ENCODE measurements at regions not wholly inside any gene's neighbourhood (a gene's known extent, or its start where the extent isn't known, plus 50 kb on each side); places are given as distances from the start of the nearest gene placed in this dataset.

DNA sequence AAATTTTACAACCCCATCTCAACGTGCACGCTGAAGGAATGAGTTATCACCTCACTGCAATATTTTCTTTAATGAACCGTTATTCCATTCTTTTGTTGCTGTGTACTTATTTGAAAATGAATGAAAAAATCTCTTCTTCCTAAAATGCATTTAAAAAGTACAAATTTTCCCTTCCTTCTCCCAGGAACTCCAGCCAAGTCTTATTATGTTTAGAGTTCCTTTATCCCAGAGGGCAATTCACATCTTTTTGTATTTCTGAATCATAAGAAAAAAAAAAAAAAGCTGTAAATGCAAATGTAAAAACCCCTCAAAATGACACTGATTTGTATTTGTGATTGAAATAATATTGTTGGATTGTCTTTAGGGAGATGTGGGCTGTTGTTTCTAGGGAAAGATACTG, 2194.3 kb upstream of the CELF4 start:
- no peak for DNase-seq (ENCODE audit: low read depth in 2 of 2)

DNA sequence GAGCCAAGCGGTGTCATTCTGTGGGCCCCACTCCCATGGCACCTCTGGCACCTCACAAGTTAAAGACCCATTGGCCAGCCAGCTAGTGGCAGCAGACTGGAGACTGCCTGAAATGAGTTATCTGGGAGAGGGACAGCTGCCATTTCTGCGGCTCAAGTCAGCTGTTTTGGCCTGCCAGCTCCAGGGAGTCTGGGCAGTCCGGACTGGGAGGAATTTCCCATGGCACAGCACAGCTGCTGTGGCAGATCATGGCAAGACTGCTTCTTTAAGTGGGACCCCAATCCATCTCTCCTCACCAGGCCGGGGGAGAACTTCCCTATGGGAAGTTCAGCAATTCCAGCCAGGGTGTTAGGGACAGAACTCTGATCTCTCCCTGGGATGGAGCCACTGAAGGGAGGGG, 2187.6 kb upstream of the CELF4 start:
- no peak for DNase-seq (ENCODE audit: low read depth in 2 of 2)

DNA sequence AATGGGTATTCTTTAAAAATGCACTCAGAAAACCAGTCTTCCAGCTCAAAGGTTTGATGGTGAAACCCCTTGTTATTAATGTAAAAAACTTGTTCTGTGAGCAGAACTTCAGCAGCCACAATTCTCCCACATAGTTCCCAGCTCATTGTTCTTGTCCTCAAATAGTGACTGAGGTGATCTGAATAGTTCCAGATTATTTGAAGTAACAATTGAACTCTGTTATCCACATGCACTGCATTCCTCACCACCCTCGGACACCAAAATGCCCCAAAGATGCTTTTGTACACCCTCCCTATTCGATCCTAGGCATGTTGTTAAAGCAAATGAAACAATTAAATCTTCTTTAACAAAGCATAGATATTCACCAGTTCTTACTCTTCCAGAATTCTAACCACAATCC, 2186.8 kb upstream of the CELF4 start:
- DNase-seq (ENCODE audit: low read depth in 2 of 2) = no peak

DNA sequence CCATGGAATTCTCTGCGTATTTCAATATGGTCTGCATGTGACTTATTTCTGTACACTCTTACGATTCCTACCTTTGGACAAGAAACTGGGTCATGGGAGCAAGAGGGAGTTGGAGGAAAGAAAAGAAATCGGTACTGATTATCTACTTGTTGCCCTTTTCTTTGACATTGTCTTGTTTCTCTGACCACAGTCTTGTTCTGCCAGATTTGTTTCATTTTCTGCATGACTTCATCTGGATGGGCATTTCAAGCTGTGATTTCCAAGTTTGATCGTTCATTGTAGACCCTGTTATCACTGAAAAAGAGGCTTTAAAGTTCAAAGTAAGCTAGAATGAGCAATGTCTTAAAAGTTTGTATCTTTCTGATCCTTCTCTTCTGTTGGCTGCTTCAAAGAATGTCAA, 2186.3 kb upstream of the CELF4 start:
- no peak for DNase-seq (ENCODE audit: low read depth in 2 of 2)

DNA sequence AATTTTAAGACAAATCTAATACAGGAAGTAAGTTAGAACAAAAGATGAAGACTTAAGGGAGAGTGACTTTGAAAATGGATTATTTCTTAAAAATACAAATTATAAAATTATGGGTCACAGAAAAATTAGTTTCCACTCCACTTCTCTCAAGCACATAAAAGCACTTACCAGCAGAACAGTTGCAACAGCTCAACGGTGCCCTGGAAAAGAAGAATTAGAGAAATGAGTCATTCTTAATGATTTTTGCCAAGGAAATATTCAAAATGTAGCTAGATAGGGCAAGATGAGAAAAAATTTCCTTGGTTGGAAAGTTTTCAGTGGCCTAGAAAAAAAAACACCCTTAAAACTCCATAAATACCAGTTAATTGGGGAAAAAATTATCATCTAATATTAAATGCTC, 2185.6 kb upstream of the CELF4 start:
- no peak for DNase-seq (ENCODE audit: low read depth in 2 of 2)

DNA sequence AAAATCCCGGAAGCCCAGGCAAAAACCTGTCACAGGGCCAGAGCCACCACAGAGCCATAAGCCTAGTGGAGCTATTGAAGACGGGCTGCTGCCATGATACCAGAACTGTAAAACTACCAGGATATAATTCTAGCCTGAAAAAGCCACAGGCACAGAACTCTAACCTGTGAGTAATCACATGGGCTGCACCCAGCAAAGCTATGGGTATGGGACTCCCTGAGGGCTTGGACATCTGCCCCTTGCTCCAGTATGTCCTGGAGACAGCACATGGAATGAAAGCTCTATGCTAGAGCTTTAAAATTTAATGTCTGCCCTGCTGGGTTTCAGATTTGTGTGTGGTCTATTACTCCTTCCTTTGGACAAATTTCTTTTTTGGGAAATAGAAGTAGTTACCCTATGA, 2183.6 kb upstream of the CELF4 start:
- DNase-seq (ENCODE audit: low read depth in 2 of 2) = no peak

DNA sequence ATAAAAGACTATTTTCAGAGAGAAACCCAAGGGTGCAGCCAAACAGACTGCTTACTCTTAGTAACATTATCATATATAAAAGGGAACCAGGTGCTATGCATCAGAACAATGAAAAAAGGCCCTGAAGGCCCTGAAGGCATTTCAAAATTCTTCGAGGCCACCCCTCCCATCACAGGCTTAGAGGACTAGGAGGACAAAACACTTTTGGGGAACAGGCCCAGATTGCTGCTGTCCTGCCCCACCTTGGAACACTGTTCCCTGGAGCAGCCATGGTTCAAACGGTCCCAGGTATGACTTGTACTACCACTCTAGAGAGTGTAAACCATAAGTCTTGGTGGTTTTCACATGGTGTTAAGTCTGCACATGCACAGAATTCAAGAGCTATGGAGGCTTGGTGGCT, 2183.1 kb upstream of the CELF4 start:
- no peak for DNase-seq (ENCODE audit: low read depth in 2 of 2)

DNA sequence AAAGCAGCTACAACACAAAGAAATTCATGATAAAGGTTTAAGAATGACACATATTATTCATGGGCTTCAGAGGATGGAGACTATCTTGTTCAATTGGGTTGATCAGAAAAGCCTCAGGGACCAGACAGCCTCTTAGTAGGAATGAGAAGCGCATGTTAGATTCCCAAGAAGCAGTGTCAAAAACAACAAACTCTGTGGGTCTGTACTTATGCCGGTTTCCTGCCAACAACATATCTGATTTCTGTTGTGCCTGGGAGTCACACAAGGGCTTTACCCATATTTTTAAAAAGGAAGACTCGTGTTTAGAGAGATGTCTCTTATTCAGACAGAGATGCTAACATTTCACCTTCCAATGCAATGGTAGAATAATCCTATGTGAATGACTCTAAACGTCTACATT, 2180.6 kb upstream of the CELF4 start:
- no peak for DNase-seq (ENCODE audit: low read depth in 2 of 2)

DNA sequence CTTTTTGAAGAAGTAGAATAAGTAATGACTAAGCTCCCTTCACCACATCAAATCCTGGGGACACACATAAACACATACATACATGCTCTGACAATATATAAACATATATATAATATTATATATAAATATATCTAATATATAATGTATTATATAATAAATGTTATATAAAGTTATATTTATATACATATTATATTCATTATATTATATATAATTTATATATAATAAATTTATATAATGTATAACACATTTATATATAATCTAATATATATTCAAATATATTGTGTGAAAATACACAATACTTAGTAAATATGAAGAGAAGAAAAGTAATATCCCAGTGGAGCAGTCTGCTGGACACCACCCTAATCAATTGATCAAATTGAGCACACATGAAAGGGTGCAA, 2177.9 kb upstream of the CELF4 start:
- no peak for DNase-seq (ENCODE audit: low read depth in 2 of 2)

DNA sequence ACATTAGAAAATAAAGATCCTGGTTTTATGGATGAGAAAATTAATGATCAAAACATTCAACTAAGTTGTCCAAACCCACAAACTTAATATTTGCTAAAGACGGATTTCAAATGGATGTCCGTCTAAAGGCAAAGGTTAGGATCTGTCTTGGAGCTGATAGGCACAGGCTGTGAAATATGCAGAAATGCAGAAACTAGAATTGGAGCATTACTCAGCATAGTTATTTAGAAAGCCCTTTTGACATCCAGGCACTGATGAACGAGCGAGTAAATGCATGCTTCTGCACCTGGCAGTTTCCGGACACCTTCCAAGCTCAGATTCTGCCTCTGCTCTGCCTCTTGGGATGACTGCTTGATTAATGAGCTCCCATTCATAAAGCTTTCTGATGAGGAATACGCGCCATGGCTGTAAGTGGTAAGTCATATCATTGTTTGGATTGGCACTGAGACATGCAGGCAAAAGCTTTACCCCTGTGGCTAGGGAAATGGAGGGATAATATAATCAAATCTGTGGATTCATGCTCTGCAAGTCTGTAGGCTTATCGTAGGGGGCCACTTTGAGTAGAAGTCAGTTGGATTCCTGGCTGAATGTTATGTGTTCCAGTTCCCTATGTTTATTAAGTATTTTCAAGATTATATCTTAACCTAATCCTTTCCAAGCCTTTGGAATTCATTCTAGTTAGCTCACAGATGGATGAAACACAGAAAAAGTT, 2176.3 kb upstream of the CELF4 start:
- no peak for DNase-seq (ENCODE audit: low read depth in 2 of 2)

DNA sequence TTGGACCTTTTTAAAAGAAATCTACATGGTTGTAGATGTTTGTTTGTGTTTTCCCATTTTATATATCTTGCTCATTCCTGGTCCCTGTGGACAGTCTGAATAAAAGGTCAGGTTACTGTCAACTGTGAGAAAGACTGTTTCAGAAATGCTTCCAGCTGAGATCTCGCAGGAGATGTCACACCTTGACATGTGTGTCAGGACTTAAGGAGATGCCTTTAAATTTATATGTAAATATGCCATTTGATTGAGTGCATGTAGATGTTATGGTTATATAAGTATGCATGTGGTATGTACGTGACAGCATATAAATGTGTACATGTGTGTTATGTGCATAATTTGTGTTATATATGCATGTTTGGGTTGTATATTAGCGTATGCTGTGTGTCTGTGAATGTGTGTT, 2172.3 kb upstream of the CELF4 start:
- DNase-seq (ENCODE audit: low read depth in 2 of 2) = no peak

DNA sequence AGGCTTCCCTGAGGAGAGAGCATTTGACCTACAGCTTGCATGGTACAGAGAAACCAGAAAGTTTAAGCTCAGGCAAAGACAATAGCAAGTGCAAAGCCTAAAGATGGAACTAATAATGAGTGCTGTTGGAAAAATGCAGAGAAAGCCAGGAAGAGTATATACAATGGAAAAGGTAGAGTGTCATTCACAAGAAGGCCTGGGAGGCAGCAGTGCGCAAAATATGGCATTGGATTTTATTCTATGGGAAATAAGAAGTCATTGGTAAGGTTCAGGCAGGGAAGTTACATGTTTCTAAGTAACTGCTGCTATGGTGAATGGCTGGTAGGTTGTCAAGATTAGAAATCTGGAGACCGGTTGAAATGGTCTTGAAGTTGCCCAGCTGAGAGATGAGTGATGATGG, 2167.3 kb upstream of the CELF4 start:
- DNase-seq (ENCODE audit: low read depth in 2 of 2) = no peak

DNA sequence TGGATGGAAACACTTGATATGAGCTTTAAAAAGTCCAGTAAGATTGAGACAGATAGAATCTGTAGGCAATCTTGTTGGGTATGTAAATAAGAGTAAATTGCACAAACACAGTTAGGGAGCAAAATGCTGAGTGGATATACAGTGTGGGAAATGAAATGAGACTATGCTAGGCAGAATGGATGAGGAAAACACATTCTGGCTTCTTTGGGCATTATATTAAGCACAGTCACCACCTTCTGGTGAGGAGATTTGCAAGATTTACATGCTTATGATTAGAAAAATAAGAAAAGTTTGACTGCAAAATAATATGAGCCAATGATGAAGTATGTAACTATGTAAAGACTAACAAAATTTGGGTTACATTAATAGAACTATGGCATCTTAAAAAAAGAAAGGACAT, 2165.0 kb upstream of the CELF4 start:
- no peak for DNase-seq (ENCODE audit: low read depth in 2 of 2)

DNA sequence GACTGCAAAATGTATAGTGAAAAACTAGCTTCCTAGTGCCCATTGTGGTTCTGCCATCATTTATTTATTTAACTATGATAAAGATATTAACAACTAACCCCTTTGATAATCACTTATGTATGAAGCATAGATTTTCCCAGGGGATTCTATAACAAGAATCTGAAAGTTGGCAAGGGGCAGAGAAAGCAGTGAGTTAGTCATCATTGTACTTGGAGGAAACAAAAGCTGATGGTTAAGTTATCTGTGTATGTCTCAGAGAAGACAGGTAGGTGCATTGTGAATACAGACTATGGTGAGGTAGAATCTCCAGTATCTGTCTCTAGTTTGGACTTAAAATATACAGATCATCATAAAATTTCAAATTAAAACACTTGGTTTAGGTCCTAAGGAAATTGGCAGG, 2159.1 kb upstream of the CELF4 start:
- no peak for DNase-seq (ENCODE audit: low read depth in 2 of 2)

DNA sequence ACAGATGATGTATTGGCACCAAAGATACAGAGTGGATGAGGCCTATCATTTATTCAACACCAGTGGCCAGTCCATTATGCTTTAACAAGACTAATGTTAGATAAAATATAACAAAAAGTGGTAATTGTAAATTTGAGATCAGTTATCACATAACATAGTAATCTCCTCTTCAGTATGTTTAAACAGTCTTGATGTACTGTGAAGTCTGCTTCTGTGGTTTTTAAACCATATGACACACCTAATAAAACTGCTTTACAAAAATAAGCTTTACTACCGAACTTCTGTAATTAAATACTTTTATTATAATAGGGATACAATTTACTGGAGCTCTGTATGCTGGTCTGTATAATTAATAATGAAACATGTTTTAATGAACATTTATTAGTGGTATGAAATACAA, 2156.1 kb upstream of the CELF4 start:
- no peak for DNase-seq (ENCODE audit: low read depth in 2 of 2)

DNA sequence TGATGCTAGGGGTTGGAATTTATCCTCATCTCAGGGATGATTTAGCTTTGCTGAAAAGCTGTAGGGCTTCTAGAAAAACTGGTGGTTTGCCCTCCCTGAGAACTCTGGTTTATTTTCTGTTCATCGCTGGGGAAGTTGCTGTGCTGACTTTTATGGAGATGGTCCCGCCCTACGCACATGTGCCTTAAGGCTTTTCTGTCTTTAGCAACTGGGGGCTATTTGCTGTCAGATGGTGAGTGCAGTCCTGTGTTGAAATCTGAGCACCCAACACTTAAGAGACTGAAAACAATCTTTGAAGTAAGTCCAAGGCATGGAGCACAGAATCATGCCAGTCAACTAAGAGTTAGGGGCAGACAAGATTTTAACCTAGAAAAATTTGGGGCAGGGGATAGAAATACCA, 2148.4 kb upstream of the CELF4 start:
- no peak for DNase-seq (ENCODE audit: low read depth in 2 of 2)

DNA sequence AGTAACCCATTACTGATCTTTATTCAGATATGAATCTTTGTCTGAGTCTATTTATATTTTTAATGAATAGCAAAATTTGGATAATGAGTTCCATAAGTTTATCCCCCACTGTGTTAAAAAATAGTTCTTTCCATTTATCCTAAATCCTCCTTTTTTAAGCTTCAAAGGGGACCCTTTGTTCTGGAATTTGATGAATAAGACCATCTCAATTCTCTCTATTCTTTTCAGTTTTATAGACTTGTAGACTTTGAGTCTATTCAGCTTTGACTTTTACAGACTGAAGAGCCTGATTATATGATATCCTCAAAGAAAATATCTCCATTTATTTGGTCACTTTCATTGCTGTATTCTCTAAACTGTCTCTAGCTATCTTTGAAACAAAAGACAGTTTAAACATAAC, 2146.1 kb upstream of the CELF4 start:
- DNase-seq (ENCODE audit: low read depth in 2 of 2) = no peak

DNA sequence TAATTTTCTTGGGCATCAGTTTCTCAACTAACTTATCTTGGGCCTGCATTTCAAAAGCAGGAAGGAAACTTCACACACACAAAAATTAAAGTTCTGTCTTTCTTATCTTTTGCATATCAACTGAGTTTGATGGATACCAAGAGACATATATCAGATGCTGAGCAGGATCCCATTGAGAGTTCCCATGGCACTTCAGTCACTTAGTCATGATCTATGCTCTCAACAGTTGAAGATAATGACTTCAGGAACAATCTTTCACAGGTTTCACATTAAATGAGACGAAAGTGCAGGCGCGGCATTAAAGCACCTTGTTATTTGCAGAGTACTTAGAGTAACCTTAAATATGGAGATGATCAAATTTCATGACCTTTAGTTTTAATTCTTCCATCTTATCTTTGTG, 2139.8 kb upstream of the CELF4 start:
- DNase-seq (ENCODE audit: low read depth in 2 of 2) = no peak

DNA sequence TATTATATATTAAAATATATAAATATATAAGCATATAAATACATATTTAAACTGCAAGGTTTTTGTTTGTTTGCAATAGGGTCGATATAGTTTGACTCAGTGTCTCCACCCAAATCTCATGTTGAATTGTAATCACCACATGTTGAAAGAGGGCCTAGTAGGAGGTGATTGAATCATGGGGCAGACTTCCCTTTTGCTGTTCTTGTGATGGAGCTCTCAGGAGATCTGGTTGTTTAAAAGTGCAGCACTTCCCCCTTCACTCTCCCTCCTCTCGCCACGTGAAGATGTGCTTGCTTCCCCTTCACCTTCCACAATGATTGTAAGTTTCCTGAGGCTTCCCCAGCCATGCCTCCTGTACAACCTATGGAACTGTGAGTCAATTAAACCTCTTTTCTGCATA, 2137.3 kb upstream of the CELF4 start:
- no peak for DNase-seq (ENCODE audit: low read depth in 2 of 2)

DNA sequence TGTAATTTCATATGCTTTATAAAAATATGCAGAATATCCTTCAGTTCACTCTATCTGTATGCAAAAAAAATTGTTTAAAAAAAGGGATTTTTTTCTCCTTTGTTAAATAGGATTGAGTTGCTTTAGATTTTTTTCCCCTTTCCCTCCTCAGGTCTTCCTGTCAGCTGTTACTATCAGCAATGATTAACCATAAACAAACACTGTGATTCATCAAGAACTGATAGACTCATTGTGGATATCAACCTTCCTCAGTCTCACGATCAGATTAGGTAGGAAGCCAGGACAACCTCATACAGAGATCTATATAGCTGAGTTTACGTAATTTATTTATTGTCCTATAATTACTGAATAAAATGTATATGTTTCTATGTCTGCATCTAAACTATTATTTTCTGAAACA, 2136.2 kb upstream of the CELF4 start:
- DNase-seq (ENCODE audit: low read depth in 2 of 2) = no peak

DNA sequence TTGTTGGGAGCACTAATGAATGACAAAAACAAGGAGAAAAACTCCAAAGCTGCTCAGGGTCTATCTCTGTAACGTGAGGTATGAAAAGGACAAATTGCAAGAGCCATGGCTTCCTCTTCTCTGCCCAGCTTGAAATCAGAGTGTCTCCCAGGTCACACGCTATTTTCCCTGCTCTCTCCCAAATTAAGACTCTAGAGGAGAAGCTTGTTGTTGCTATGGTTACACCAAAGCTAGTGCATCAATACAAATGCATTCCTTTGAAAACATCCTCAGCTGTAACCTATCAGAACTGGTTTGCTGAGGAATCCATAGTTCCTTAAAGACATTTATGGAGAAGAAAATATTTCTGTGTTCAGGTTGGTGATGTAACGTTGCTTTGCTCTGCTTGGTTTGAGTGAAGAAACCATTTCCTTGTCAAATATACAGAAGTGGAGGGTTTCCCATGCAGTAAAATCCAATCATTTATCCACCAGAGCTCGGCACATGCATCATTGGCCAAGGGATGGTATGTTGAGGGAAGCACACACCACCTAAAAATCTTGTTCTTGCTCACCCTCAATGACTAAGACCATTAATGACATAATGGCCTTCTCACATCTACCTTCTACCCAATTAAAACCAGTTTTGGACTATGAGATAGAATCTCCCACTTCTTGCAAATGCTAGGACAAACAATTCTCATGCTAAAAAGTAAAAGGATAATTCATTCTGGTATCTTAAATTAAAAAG, 2135.6 kb upstream of the CELF4 start:
- DNase-seq (ENCODE audit: low read depth in 2 of 2) = no peak

DNA sequence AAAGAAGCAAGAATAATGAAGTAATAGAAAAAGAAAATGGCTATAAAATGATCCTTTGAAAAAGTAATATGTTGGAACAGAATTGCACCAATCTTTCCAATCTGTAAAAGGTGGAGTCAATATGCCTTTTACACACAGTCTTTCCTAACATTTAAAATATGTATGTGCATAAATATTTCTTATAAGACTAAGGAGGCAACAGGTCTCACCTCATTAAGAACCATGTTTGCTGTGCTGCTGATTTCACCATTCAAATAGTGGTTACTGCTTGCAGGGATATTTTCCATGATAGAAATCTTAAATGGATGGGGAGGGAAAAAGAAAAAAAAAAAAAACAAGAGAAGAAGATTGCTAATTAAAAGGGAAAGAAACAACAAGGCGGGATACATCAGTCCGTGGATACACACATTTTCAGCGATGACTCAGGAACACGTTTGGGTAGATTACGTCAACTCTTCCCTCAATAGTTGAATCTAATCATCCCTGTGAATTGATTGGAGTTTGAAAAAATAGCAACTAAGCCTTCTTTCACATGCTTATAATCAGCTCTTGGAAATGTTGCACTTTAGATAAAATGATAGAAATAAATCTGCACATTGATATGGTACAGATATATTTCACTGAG, 2133.9 kb upstream of the CELF4 start:
- DNase-seq (ENCODE audit: low read depth in 2 of 2) = no peak

DNA sequence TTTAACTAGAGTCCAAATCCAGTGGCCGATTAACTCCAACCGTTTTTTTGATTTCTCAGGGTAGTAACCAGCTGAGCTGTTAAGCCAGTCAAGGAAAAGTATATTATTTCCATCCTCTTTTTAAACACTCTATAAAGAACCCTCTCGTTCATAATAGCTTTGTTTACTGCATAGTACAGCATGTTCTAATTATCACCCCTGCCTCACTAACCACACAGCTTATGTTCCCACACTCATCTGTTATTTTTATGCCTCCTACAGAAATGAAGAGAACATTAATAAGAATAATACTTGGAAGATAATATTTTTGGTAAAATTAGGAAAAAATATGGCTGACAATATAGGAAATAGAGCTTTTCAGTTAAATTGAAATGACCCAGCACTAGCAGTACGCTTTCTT, 2132.8 kb upstream of the CELF4 start:
- DNase-seq (ENCODE audit: low read depth in 2 of 2) = no peak

Measured in stimulated activated CD4-positive, alpha-beta T cell treated with anti-CD3 and anti-CD28 coated beads, Interleukin-1b, Interleukin-23, amount 100 ng/mL, for 4 hours (primary cell).